Activated T-cell treated with anti-CD3 and anti-CD28 coated beads, Interleukin-2, amount 50 U/mL, for 24 hours (primary cell): ENCODE measurements at regions not wholly inside any gene's neighbourhood (a gene's known extent, or its start where the extent isn't known, plus 50 kb on each side); places are given as distances from the start of the nearest gene placed in this dataset.
A peak's percentile ranks its signal among the peaks of the same experiment; 100 is the strongest.
"Not testable (repeated sequence)": the region's sequence is repeated elsewhere in the genome, so short reads cannot be mapped to it uniquely, and the experiment has no call there.

Experiments used
- DNase-seq: peaks from one replicate; pipeline ENCODE4 v3.0.0-alpha.2; 2020
- H3K27ac Mint-ChIP-seq: 2 replicates; pipeline ENCODE4 v1.8.0; 2020; ENCODE audit warnings: mild to moderate bottlenecking, mixed read lengths
- H3K27me3 Mint-ChIP-seq: 2 replicates; pipeline ENCODE4 v1.8.0; 2020; ENCODE audit warnings: mixed read lengths
- H3K36me3 Mint-ChIP-seq: 2 replicates; pipeline ENCODE4 v1.8.0; 2020; ENCODE audit warnings: low read depth, mixed read lengths
- H3K4me1 Mint-ChIP-seq: 2 replicates; pipeline ENCODE4 v1.8.0; 2020; ENCODE audit warnings: low read depth, mixed read lengths
- H3K4me3 Mint-ChIP-seq: 2 replicates; pipeline ENCODE4 v1.8.0; 2020; ENCODE audit warnings: mild to moderate bottlenecking, moderate library complexity, mixed read lengths
- H3K9me3 Mint-ChIP-seq: 2 replicates; pipeline ENCODE4 v1.8.0; 2020; ENCODE audit warnings: mixed read lengths

GRCh38 chr6:27775796-27776184, 136.4 kb downstream of the OR2B2 start:
- no peak for DNase-seq
- no peaks in the 10 kb centered on the region for H3K36me3 Mint-ChIP-seq
- H3K9me3 Mint-ChIP-seq: no peaks in the 10 kb centered on the region
- H3K27ac Mint-ChIP-seq: no peak overlapping the region
- no peak overlapping the region for H3K4me3 Mint-ChIP-seq
- H3K4me1 Mint-ChIP-seq: peaks cover 11% of the 10 kb centered on the region
- H3K27me3 Mint-ChIP-seq: peaks cover 32% of the 10 kb centered on the region

- not testable (repeated sequence) for DNase-seq, H3K36me3 Mint-ChIP-seq, H3K27ac Mint-ChIP-seq, H3K4me3 Mint-ChIP-seq, H3K9me3 Mint-ChIP-seq
- peaks cover 34% of the 10 kb centered on the region for H3K27me3 Mint-ChIP-seq
- peaks cover 11% of the 10 kb centered on the region for H3K4me1 Mint-ChIP-seq
Measured at GRCh38 chr6:27775138-27775795, 136.9 kb downstream of the OR2B2 start.

- DNase-seq, H3K36me3 Mint-ChIP-seq, H3K9me3 Mint-ChIP-seq, H3K4me3 Mint-ChIP-seq, H3K27ac Mint-ChIP-seq: not testable (repeated sequence)
- Mint-ChIP-seq H3K27me3 (peaks cover 35% of the 10 kb centered on the region), H3K4me1 (peaks cover 11% of the 10 kb centered on the region)
Measured at GRCh38 chr6:27774264-27774600, 138.0 kb downstream of the OR2B2 start.

GRCh38 chr6:27773542-27774263, 138.5 kb downstream of the OR2B2 start:
- DNase-seq, H3K27ac Mint-ChIP-seq, H3K4me3 Mint-ChIP-seq, H3K9me3 Mint-ChIP-seq, H3K36me3 Mint-ChIP-seq: not testable (repeated sequence)
- H3K4me1 Mint-ChIP-seq: peaks cover 11% of the 10 kb centered on the region
- H3K27me3 Mint-ChIP-seq: peaks cover 32% of the 10 kb centered on the region

GRCh38 chr6:27772261-27773001, 139.8 kb downstream of the OR2B2 start:
- Mint-ChIP-seq H3K4me3 (no peak overlapping the region), H3K4me1 (peaks cover 11% of the 10 kb centered on the region), H3K27ac (no peak overlapping the region), H3K27me3 (peaks cover 23% of the 10 kb centered on the region), H3K36me3 (no peaks in the 10 kb centered on the region), H3K9me3 (no peaks in the 10 kb centered on the region)
- peak; percentile 92 for DNase-seq

GRCh38 chr6:27771235-27771634, 141.0 kb downstream of the OR2B2 start:
- no peak overlapping the region for H3K27ac Mint-ChIP-seq
- no peak for DNase-seq
- no peak overlapping the region for H3K4me3 Mint-ChIP-seq
- H3K36me3 Mint-ChIP-seq: no peaks in the 10 kb centered on the region
- peaks cover 11% of the 10 kb centered on the region for H3K4me1 Mint-ChIP-seq
- H3K27me3 Mint-ChIP-seq: peaks cover 14% of the 10 kb centered on the region
- no peaks in the 10 kb centered on the region for H3K9me3 Mint-ChIP-seq

GRCh38 chr6:27770724-27771123, 141.5 kb downstream of the OR2B2 start:
- Mint-ChIP-seq H3K27ac (no peak overlapping the region), H3K36me3 (no peaks in the 10 kb centered on the region), H3K4me1 (peaks cover 11% of the 10 kb centered on the region), H3K4me3 (no peak overlapping the region), H3K9me3 (no peaks in the 10 kb centered on the region), H3K27me3 (peaks cover 12% of the 10 kb centered on the region)
- DNase-seq: no peak

- Mint-ChIP-seq H3K27me3 (peaks cover 6% of the 10 kb centered on the region), H3K9me3 (no peaks in the 10 kb centered on the region), H3K4me3 (no peak overlapping the region), H3K27ac (no peak overlapping the region), H3K4me1 (peaks cover 13% of the 10 kb centered on the region), H3K36me3 (peaks cover 6% of the 10 kb centered on the region)
- no peak for DNase-seq
Measured at GRCh38 chr6:27768556-27768955, 143.6 kb downstream of the OR2B2 start.

- H3K9me3 Mint-ChIP-seq: no peaks in the 10 kb centered on the region
- peaks cover 6% of the 10 kb centered on the region for H3K27me3 Mint-ChIP-seq
- no peak overlapping the region for H3K27ac Mint-ChIP-seq
- peaks cover 8% of the 10 kb centered on the region for H3K36me3 Mint-ChIP-seq
- peaks cover 13% of the 10 kb centered on the region for H3K4me1 Mint-ChIP-seq
- H3K4me3 Mint-ChIP-seq: no peak overlapping the region
- no peak for DNase-seq
Measured at GRCh38 chr6:27767851-27768250, 144.3 kb downstream of the OR2B2 start.

GRCh38 chr6:27766405-27766804, 145.8 kb downstream of the OR2B2 start:
- no peak for DNase-seq
- H3K9me3 Mint-ChIP-seq: no peaks in the 10 kb centered on the region
- H3K4me1 Mint-ChIP-seq: peaks cover 7% of the 10 kb centered on the region
- peaks cover 6% of the 10 kb centered on the region for H3K27me3 Mint-ChIP-seq
- H3K36me3 Mint-ChIP-seq: peaks cover 16% of the 10 kb centered on the region
- no peak overlapping the region for H3K4me3 Mint-ChIP-seq
- H3K27ac Mint-ChIP-seq: no peak overlapping the region

GRCh38 chr6:27765028-27765590, 147.1 kb downstream of the OR2B2 start:
- DNase-seq: no peak
- no peaks in the 10 kb centered on the region for H3K27me3 Mint-ChIP-seq
- H3K4me3 Mint-ChIP-seq: no peak overlapping the region
- H3K27ac Mint-ChIP-seq: peak overlapping the region; percentile 11
- H3K36me3 Mint-ChIP-seq: peaks cover 16% of the 10 kb centered on the region
- H3K4me1 Mint-ChIP-seq: peaks cover 19% of the 10 kb centered on the region
- no peaks in the 10 kb centered on the region for H3K9me3 Mint-ChIP-seq

GRCh38 chr6:27761391-27761790, 150.8 kb downstream of the OR2B2 start:
- Mint-ChIP-seq H3K27ac (peak overlapping the region; percentile 97), H3K9me3 (no peaks in the 10 kb centered on the region), H3K4me3 (peak overlapping the region; percentile 86), H3K27me3 (no peaks in the 10 kb centered on the region), H3K4me1 (peaks cover 43% of the 10 kb centered on the region), H3K36me3 (peaks cover 18% of the 10 kb centered on the region)
- no peak for DNase-seq

GRCh38 chr6:27760464-27760863, 151.7 kb downstream of the OR2B2 start:
- peaks cover 18% of the 10 kb centered on the region for H3K36me3 Mint-ChIP-seq

GRCh38 chr6:27759930-27760329, 152.3 kb downstream of the OR2B2 start:
- H3K9me3 Mint-ChIP-seq: no peaks in the 10 kb centered on the region
- no peak overlapping the region for H3K4me3 Mint-ChIP-seq
- no peak for DNase-seq
- H3K4me1 Mint-ChIP-seq: peaks cover 46% of the 10 kb centered on the region
- H3K27ac Mint-ChIP-seq: no peak overlapping the region
- H3K36me3 Mint-ChIP-seq: peaks cover 18% of the 10 kb centered on the region
- H3K27me3 Mint-ChIP-seq: no peaks in the 10 kb centered on the region

More at GRCh38 chr6:27760464-27760863, 151.7 kb downstream of the OR2B2 start:
- H3K27ac Mint-ChIP-seq: peak overlapping the region; percentile 97
- H3K9me3 Mint-ChIP-seq: no peaks in the 10 kb centered on the region
- no peaks in the 10 kb centered on the region for H3K27me3 Mint-ChIP-seq
- H3K4me1 Mint-ChIP-seq: peaks cover 47% of the 10 kb centered on the region
- peak overlapping the region; percentile 86 for H3K4me3 Mint-ChIP-seq
- no peak for DNase-seq
